ENCODE measurements at regions not wholly inside any gene's neighbourhood (a gene's known extent, or its start where the extent isn't known, plus 50 kb on each side); places are given as distances from the start of the nearest gene placed in this dataset.

- TF ChIP-seq CTCF (conservative IDR thresholded peaks at IDR 0.05; ENCODE audit: control insufficient read depth, insufficient read depth, low read depth, low read length): no peak
- DNase-seq (ENCODE audit: low read depth): no peak
Observed at GRCh38 chr1:199727682-199728081, 299.8 kb upstream of the NR5A2 start.

GRCh38 chr1:199728345-199728744, 299.2 kb upstream of the NR5A2 start:
- H3K4me3 ChIP-seq (ENCODE audit: control insufficient read depth, low read depth, low read length): no peak overlapping the region
- DNase-seq (ENCODE audit: low read depth): no peak
- no peak for TF ChIP-seq CTCF (conservative IDR thresholded peaks at IDR 0.05; ENCODE audit: control insufficient read depth, insufficient read depth, low read depth, low read length)

More at GRCh38 chr1:199727682-199728081, 299.8 kb upstream of the NR5A2 start:
- no peak overlapping the region for H3K4me3 ChIP-seq (ENCODE audit: control insufficient read depth, low read depth, low read length)

- DNase-seq (ENCODE audit: low read depth): no peak
- no peak for TF ChIP-seq CTCF (conservative IDR thresholded peaks at IDR 0.05; ENCODE audit: control insufficient read depth, insufficient read depth, low read depth, low read length)
- H3K4me3 ChIP-seq (ENCODE audit: control insufficient read depth, low read depth, low read length): no peak overlapping the region
Observed at GRCh38 chr1:199733125-199733524, 294.4 kb upstream of the NR5A2 start.

GRCh38 chr1:199734186-199734585, 293.3 kb upstream of the NR5A2 start:
- DNase-seq (ENCODE audit: low read depth): no peak
- H3K4me3 ChIP-seq (ENCODE audit: control insufficient read depth, low read depth, low read length): no peak overlapping the region
- TF ChIP-seq CTCF (conservative IDR thresholded peaks at IDR 0.05; ENCODE audit: control insufficient read depth, insufficient read depth, low read depth, low read length): no peak

- DNase-seq (ENCODE audit: low read depth): no peak
- no peak overlapping the region for H3K4me3 ChIP-seq (ENCODE audit: control insufficient read depth, low read depth, low read length)
- TF ChIP-seq CTCF (conservative IDR thresholded peaks at IDR 0.05; ENCODE audit: control insufficient read depth, insufficient read depth, low read depth, low read length): no peak
Observed at GRCh38 chr1:199735660-199736059, 291.9 kb upstream of the NR5A2 start.

- no peak for TF ChIP-seq CTCF (conservative IDR thresholded peaks at IDR 0.05; ENCODE audit: control insufficient read depth, insufficient read depth, low read depth, low read length)
- no peak overlapping the region for H3K4me3 ChIP-seq (ENCODE audit: control insufficient read depth, low read depth, low read length)
- DNase-seq (ENCODE audit: low read depth): no peak
Observed at GRCh38 chr1:199736646-199737045, 290.9 kb upstream of the NR5A2 start.

GRCh38 chr1:199741586-199741985, 285.9 kb upstream of the NR5A2 start:
- DNase-seq (ENCODE audit: low read depth): no peak
- TF ChIP-seq CTCF (conservative IDR thresholded peaks at IDR 0.05; ENCODE audit: control insufficient read depth, insufficient read depth, low read depth, low read length): no peak
- no peak overlapping the region for H3K4me3 ChIP-seq (ENCODE audit: control insufficient read depth, low read depth, low read length)

Measured in fibroblast of mammary gland (primary cell).